HuH-7 (cell line): ENCODE measurements at regions not wholly inside any gene's neighbourhood (a gene's known extent, or its start where the extent isn't known, plus 50 kb on each side); places are given as distances from the start of the nearest gene placed in this dataset.
"Not testable (repeated sequence)": the region's sequence is repeated elsewhere in the genome, so short reads cannot be mapped to it uniquely, and the experiment has no call there.

ENCODE experiments used
- DNase-seq: peaks from one replicate; pipeline ENCODE4 v3.0.0; 2011; ENCODE audit warnings: low spot score

DNA sequence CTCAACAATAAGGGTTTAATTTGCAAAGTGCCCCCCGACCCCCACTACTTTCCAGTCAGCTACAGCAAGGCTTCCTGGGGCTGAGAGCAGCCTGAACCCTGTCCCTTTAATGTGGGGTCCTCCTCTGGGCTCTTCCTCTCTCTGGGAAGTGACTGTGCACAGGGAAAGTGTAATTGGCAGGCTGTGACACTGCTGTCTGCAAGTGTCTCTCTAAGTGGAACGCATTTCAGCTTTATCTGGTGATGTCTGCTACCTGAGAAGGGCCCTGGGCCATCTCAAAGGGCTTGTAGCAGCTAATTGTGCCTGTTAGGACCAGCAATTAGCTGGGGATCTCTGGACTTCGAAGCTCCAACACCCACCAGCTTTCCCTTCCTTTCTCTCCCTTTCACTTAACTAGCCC is 406.6 kb downstream of the TSHZ3 start:
- no peak for DNase-seq

DNA sequence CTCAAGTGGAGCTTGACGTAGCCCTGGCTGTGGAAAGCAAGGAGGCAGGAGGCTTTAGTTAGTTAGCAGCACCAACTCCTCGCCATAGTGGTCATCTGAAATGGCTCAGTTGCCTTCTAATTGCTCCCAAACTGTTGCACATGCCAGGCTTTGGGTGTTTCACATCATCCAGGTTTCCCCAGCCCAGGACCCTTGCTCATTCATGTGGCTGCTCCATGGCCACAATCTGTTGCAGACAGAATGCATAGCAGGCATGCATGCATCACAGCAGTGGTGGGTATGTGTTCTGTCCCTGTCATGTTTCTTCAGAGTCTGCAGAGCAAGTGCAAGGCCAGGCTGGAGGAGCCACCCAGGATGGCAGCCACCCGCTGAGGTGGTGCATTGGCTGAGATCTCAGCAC is 407.6 kb downstream of the TSHZ3 start:
- DNase-seq: no peak

GRCh38 chr19:30936276-30936675 is 413.0 kb downstream of the TSHZ3 start:
- no peak for DNase-seq

DNA sequence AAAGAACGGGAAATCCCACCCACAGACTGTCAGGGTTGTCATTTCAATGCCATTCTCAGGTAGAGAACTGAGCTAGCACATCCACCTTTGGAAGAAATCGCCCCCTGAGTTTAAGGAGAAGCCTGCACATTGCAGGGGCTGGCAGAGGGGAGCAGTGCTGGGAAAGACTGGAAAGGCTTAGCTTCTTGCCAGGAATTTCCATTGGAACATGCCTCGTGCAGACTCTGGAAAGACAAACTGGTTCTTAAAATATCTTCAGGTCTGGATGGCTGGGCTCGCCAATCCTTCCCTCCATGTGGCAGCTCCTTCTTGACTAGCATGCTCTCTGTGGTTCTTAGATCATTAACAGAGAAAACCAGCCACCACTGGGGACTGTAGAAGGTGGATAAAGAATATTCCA is 414.1 kb downstream of the TSHZ3 start:
- DNase-seq: no peak

GRCh38 chr19:30933454-30933853 is 415.8 kb downstream of the TSHZ3 start:
- not testable (repeated sequence) for DNase-seq

- no peak for DNase-seq
These were observed 416.4 kb downstream of the TSHZ3 start for GRCh38 chr19:30932854-30933253.

GRCh38 chr19:30930941-30931706 is 418.1 kb downstream of the TSHZ3 start:
- DNase-seq: no peak

DNA sequence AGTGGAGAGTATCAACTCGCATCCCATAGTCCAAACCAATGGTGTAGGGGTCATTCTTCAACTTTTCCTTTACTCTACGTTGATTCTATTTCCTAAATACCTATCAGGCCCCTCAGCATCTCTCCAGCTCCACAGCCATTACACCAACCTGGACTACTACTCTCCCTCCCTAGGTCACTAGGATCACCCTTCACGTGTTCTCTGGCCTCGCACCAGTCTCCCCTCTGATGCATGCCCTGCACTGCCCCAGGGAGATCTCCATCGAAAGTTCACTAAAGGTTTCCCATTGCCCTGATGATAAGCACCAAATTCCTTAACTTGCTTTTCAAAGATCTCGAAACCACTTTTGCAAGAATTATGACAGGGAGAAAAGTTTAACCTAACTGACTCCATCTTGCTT is 421.5 kb downstream of the TSHZ3 start:
- no peak for DNase-seq

- no peak for DNase-seq
These were observed 424.6 kb downstream of the TSHZ3 start for GRCh38 chr19:30924670-30925069.

DNA sequence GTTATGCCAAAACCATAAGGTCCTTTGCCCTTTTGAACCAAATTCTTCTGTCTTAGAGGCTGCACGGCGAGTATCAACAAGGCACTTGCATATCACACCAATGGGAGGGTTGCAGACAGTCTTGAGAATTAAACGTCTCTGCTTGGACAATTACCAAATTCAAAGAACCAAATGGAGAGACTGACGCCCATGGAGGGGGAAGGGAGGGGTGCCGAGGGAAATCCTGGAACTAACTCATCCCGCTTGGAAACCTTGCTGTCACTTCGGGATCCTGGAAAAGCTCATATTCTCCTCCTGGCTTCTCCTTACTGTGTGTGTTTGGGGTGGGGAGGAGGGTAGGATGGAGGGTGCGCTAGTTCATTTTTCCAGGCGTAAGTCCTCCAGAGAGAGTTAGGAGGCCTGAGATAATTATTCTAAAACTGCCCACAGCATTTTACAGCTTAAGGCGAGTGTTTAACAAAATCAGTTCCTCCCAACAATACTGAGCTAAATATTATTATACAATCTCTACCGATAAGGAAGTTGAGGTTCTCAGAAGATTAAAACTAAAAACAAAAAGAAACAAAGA is 425.1 kb downstream of the TSHZ3 start:
- DNase-seq: no peak

- DNase-seq: no peak
These were observed 425.6 kb downstream of the TSHZ3 start for GRCh38 chr19:30923621-30924020.

GRCh38 chr19:30923096-30923495 is 426.1 kb downstream of the TSHZ3 start:
- no peak for DNase-seq

DNA sequence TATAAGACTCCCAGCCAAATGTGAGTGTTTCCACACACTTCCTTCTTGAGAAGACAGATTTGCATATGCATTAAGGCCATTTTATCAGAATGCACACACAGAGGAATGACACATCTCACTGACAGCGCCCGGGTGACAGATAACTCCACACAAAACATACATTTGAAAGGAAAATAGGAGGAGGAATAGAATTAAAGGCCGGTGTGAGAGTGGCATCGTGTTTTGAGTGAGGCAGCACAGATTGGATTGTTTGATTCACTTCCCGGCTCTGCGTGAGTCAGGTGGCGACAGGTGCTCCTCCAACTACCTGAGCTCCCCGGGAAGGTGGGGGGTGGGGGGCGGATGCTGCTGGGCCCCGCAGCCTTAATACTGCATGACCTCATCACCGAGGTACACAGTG is 429.0 kb downstream of the TSHZ3 start:
- DNase-seq: no peak

DNA sequence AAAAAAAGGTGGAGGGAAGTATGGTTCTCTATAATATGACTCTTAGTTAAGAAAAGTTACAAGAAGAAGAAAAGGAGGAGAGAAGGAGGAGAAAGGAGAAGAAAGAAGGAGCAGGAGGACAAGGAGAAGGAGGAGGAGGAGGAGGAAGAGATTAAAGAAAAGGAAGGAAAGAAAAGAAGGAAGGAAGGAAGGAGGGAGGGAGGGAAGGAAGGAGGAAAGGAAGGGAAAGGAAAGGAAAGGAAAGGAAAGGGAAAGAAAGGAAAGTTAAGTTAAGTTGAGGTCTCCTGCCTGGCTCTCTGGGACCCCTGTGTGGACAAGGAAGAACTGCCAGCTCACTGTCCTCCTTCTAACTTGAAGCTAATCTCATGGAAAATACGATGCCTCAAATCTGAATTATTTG is 429.5 kb downstream of the TSHZ3 start:
- no peak for DNase-seq

- no peak for DNase-seq
These were observed 433.0 kb downstream of the TSHZ3 start for GRCh38 chr19:30916238-30916637.

DNA sequence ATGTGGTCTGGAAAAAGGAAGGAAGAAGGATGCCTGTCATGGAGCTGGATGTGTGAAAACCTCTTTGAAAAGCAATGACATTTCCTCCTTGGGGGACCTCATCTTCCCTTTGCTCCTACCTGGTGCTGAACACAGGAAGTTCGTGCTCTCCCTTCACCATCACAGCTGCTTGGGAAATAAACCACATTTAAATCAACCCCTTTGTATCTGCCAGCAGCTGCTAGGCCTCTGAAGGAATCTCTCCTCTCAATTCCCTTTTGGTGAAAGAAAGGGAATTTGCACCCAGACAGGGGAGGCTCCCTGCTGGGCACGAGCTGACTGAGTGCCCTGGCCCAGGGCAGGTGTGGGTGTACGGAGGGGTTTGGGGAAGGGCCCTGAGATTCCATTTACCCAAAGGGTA is 437.7 kb downstream of the TSHZ3 start:
- DNase-seq: no peak

DNA sequence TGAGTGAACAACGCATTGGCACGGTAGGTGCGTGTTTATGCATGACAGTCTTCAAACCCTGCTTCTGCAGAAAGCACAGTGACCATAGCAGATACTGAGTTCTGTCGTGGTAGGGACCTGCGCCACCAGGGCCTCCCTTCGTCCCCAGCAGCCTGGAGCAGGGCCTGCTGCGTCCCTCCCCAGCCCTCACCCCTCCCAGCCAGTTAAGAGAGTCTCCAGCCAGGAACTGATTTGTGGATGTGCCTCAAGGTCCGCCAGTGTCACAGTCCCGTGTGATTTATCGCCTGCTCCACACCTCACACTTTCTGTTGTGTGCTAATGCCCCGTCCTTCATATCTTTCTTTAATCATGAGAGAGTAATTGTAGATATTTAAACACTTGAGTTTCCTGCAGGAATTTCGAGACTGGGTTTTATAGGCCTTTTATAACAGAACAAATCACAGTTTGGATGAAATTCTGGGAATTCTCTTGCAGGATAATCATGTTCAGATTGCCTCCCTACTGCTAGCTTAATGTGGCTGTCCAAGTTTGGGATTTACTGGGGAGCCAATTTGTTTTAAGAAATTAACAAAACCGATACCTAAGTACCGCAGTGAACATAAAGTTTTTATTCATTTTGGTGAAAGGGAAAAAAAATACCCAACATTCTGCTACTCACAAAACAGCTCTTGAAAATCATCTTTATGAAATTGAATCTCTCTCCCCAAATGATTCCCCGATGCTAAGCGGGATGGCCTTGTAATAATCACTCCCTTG is 438.6 kb downstream of the TSHZ3 start:
- DNase-seq: no peak

GRCh38 chr19:30909216-30909615 is 440.0 kb downstream of the TSHZ3 start:
- no peak for DNase-seq

DNA sequence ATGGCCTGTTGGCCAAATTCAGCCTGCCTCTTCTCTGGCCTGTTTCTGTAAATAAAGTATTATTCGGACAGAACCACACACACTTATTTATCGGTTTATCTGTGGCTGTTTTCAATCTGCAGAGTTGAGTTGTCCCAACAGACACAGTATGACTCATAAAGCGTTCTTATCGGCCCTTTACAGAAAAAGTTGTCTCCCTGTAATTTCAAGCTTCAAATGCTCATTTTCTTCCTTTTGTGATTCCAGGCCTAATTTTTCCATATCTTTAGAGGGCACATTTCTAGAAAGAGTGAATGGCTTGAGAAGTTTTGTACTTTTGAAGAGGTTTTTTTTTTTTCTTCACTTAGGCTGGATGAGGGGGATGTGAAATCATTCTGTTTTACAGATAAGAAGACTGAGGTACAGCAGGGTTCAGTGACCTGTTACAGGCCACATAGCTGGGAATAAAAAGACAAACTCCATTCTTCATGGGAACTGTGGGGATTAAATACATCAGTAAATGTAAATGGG is 440.9 kb downstream of the TSHZ3 start:
- DNase-seq: no peak

DNA sequence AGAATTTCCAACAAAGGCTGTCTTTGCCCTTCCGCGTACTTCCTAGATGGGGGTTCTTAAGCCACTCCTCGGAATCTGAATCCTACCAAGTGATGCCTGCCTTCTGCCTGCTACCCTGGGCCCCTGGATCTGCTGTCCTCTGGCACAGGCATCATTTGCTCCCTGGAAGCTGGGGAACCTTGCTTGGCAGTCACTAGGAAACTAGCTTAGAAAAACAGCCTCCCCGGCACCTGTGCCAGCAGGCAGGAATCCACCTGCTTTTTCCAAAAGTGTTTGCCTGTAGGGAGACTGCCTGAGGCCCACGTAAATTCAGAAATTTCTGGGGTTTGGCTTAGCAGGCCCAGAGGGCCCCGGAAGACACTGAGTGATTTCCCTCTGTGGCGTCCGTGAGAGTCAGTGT is 442.4 kb downstream of the TSHZ3 start:
- DNase-seq: no peak

- DNase-seq: no peak
These were observed 449.2 kb downstream of the TSHZ3 start for GRCh38 chr19:30900051-30900450.

DNA sequence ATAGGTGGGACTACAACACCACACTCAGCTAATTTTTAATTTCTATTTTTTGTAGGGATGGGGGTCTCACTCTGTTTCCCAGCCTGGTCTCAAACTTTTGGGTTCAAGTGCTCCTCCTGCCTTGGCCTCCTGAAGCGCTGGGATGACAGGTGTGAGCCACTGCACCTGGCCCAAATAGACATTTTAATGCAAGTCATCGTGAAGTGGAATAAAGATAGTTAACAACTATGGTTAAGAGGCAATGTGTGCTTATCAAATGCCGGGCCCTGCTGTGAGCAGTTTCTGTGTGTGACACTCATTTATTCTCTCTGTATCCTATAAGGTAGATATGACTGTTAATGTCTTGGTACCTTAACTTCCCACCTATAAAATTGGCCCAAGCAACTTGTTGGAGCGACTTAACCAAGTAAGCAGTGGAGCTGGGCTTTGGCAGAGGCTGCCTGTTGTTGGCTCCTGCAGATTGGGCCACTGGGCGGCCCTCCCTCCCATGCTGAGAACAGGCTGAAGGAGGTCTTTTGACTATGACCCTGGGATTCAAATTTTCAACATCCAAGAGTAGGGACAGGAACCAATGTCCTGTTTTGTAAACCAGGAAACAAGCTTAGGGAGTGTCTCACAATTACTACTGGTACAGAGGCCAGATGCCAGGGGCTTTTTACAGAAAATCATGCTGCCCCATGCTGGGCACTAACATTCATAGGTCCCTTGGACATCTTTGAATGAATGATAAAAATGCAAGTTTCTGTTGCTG is 450.7 kb downstream of the TSHZ3 start:
- DNase-seq: no peak
